Activated T-helper 1 cell treated with Interleukin-2 at 50 U/mL for 16 hours (primary cell): ENCODE measurements at regions not wholly inside any gene's neighbourhood (a gene's known extent, or its start where the extent isn't known, plus 50 kb on each side); places are given as distances from the start of the nearest gene placed in this dataset.

ENCODE experiments used
- DNase-seq: peaks from one replicate; pipeline ENCODE4 v3.0.0-alpha.2; 2020; ENCODE audit warnings: low read depth

- no peak for DNase-seq
Observed at GRCh38 chr10:43955002-43955596, 306.4 kb upstream of the ZNF32 start.

GRCh38 chr10:43953672-43954071, 305.0 kb upstream of the ZNF32 start:
- no peak for DNase-seq

- DNase-seq = no peak
Observed at GRCh38 chr10:43952760-43953159, 304.1 kb upstream of the ZNF32 start.

- no peak for DNase-seq
Observed at GRCh38 chr10:43949351-43949750, 300.7 kb upstream of the ZNF32 start.

GRCh38 chr10:43946445-43946844, 297.8 kb upstream of the ZNF32 start:
- DNase-seq = no peak

GRCh38 chr10:43945908-43946307, 297.2 kb upstream of the ZNF32 start:
- DNase-seq = no peak

GRCh38 chr10:43945094-43945730, 296.5 kb upstream of the ZNF32 start:
- no peak for DNase-seq

GRCh38 chr10:43944381-43945093, 295.9 kb upstream of the ZNF32 start:
- no peak for DNase-seq

- DNase-seq = no peak
Observed at GRCh38 chr10:43943818-43944360, 295.2 kb upstream of the ZNF32 start.

GRCh38 chr10:43943119-43943817, 294.6 kb upstream of the ZNF32 start:
- DNase-seq = no peak

- DNase-seq = no peak
Observed at GRCh38 chr10:43942096-43942850, 293.6 kb upstream of the ZNF32 start.

GRCh38 chr10:43940898-43941837, 292.5 kb upstream of the ZNF32 start:
- no peak for DNase-seq

GRCh38 chr10:43939939-43940820, 291.5 kb upstream of the ZNF32 start:
- no peak for DNase-seq

GRCh38 chr10:43939389-43939938, 290.8 kb upstream of the ZNF32 start:
- no peak for DNase-seq

GRCh38 chr10:43938810-43939209, 290.1 kb upstream of the ZNF32 start:
- no peak for DNase-seq

- no peak for DNase-seq
Observed at GRCh38 chr10:43931308-43931930, 282.7 kb upstream of the ZNF32 start.

- no peak for DNase-seq
Observed at GRCh38 chr10:43930777-43931176, 282.1 kb upstream of the ZNF32 start.

- DNase-seq = no peak
Observed at GRCh38 chr10:43930243-43930642, 281.6 kb upstream of the ZNF32 start.

GRCh38 chr10:43929122-43929521, 280.4 kb upstream of the ZNF32 start:
- no peak for DNase-seq
